ENCODE measurements at regions not wholly inside any gene's neighbourhood (a gene's known extent, or its start where the extent isn't known, plus 50 kb on each side); places are given as distances from the start of the nearest gene placed in this dataset.
"Not testable (repeated sequence)": the region's sequence is repeated elsewhere in the genome, so short reads cannot be mapped to it uniquely, and the experiment has no call there.

- H3K9me3 ChIP-seq (ENCODE audit: control insufficient read depth, low read depth, low read length), result no peaks in the 10 kb centered on the region
- H3K9ac ChIP-seq (ENCODE audit: control insufficient read depth, extremely low read depth, insufficient read depth, low read length), result peak overlapping the region; percentile 37
- no peak overlapping the region for H3K4me2 ChIP-seq (ENCODE audit: control insufficient read depth, extremely low read depth, insufficient read depth, low read depth, low read length)
- dilution Hi-C loops (cut with MboI; ENCODE audit: extremely low pct_ligation_motif_present, low sequenced_read_pairs), result no loop called here
- TF ChIP-seq CTCF (optimal IDR thresholded peaks at IDR 0.05 in 1 of 3, IDR thresholded peaks at IDR 0.05 in 1 of 3, conservative IDR thresholded peaks at IDR 0.05 in 1 of 3; ENCODE audit: extremely low read depth in 1 of 3, insufficient read depth in 2 of 3, low read length in 3 of 3) (no peak), EZH2 (IDR thresholded peaks at IDR 0.05; ENCODE audit: low read length) (no peak)
- no peak overlapping the region for H3K4me3 ChIP-seq (ENCODE audit: control insufficient read depth in 2 of 3, extremely low read depth in 1 of 3, insufficient read depth in 2 of 3, low read depth in 1 of 3, low read length in 3 of 3)
- H3K36me3 ChIP-seq (ENCODE audit: control insufficient read depth in 2 of 2, extremely low read depth in 1 of 2, insufficient read depth in 2 of 2, low read length in 2 of 2), result no peaks in the 10 kb centered on the region
- H3K27ac ChIP-seq (ENCODE audit: control insufficient read depth, insufficient read depth, low read length), result peak overlapping the region; percentile 31
- H3K79me2 ChIP-seq (ENCODE audit: control insufficient read depth, insufficient read depth, low read length), result no peaks in the 10 kb centered on the region
- H2AFZ ChIP-seq (ENCODE audit: control insufficient read depth, low read length), result no peak overlapping the region
- FAIRE-seq (no peak), DNase-seq (ENCODE audit: low read depth, low spot score) (no peak)
- H3K27me3 ChIP-seq (ENCODE audit: control insufficient read depth, extremely low read depth, insufficient read depth, low read length), result peaks cover 5% of the 10 kb centered on the region
- peaks cover 13% of the 10 kb centered on the region for H3K4me1 ChIP-seq (ENCODE audit: control insufficient read depth, extremely low read depth, insufficient read depth, low read length)
- no peaks in the 10 kb centered on the region for H3K9me1 ChIP-seq (ENCODE audit: control insufficient read depth, extremely low read depth, insufficient read depth, low read length)
- H4K20me1 ChIP-seq (ENCODE audit: control insufficient read depth, extremely low read depth, insufficient read depth, low read length), result no peaks in the 10 kb centered on the region
Observed at GRCh38 chr1:29800120-29800519, 563.8 kb downstream of the PTPRU start.

- TF ChIP-seq EZH2 (IDR thresholded peaks at IDR 0.05; ENCODE audit: low read length) (no peak), CTCF (optimal IDR thresholded peaks at IDR 0.05 in 1 of 3, IDR thresholded peaks at IDR 0.05 in 1 of 3, conservative IDR thresholded peaks at IDR 0.05 in 1 of 3; ENCODE audit: extremely low read depth in 1 of 3, insufficient read depth in 2 of 3, low read length in 3 of 3) (no peak)
- H3K27me3 ChIP-seq (ENCODE audit: control insufficient read depth, extremely low read depth, insufficient read depth, low read length), result peaks cover 5% of the 10 kb centered on the region
- dilution Hi-C loops (cut with MboI; ENCODE audit: extremely low pct_ligation_motif_present, low sequenced_read_pairs), result no loop called here
- no peaks in the 10 kb centered on the region for H3K36me3 ChIP-seq (ENCODE audit: control insufficient read depth in 2 of 2, extremely low read depth in 1 of 2, insufficient read depth in 2 of 2, low read length in 2 of 2)
- H3K9me3 ChIP-seq (ENCODE audit: control insufficient read depth, low read depth, low read length), result no peaks in the 10 kb centered on the region
- H4K20me1 ChIP-seq (ENCODE audit: control insufficient read depth, extremely low read depth, insufficient read depth, low read length), result no peaks in the 10 kb centered on the region
- H2AFZ ChIP-seq (ENCODE audit: control insufficient read depth, low read length), result no peak overlapping the region
- no peak overlapping the region for H3K4me2 ChIP-seq (ENCODE audit: control insufficient read depth, extremely low read depth, insufficient read depth, low read depth, low read length)
- peaks cover 13% of the 10 kb centered on the region for H3K4me1 ChIP-seq (ENCODE audit: control insufficient read depth, extremely low read depth, insufficient read depth, low read length)
- H3K9ac ChIP-seq (ENCODE audit: control insufficient read depth, extremely low read depth, insufficient read depth, low read length), result no peak overlapping the region
- H3K27ac ChIP-seq (ENCODE audit: control insufficient read depth, insufficient read depth, low read length), result no peak overlapping the region
- no peaks in the 10 kb centered on the region for H3K9me1 ChIP-seq (ENCODE audit: control insufficient read depth, extremely low read depth, insufficient read depth, low read length)
- DNase-seq (ENCODE audit: low read depth, low spot score) (peak; percentile 53), FAIRE-seq (peak; percentile 32)
- H3K4me3 ChIP-seq (ENCODE audit: control insufficient read depth in 2 of 3, extremely low read depth in 1 of 3, insufficient read depth in 2 of 3, low read depth in 1 of 3, low read length in 3 of 3), result no peak overlapping the region
- H3K79me2 ChIP-seq (ENCODE audit: control insufficient read depth, insufficient read depth, low read length), result no peaks in the 10 kb centered on the region
Observed at GRCh38 chr1:29798699-29799566, 562.6 kb downstream of the PTPRU start.

DNA sequence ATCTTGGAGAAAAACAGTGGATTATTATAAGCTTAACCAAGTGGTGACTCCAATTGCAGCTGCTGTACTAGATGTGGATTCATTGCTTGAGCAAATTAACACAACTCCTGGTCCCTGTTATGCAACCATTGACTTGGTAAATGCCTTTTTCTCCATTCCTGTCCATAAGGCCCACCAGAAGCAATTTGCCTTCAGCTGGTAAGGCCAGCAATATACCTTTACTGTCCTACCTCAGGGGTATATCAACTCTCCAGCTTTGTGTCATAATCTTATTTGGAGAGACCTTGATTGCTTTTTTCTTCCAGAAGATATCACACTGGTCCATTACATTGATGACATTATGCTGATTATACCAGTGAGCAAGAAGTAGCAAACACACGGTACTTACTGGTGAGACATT lies 560.8 kb downstream of the PTPRU start:
- H3K9me1 ChIP-seq (ENCODE audit: control insufficient read depth, extremely low read depth, insufficient read depth, low read length); H4K20me1 ChIP-seq (ENCODE audit: control insufficient read depth, extremely low read depth, insufficient read depth, low read length); H3K4me2 ChIP-seq (ENCODE audit: control insufficient read depth, extremely low read depth, insufficient read depth, low read depth, low read length); H3K9ac ChIP-seq (ENCODE audit: control insufficient read depth, extremely low read depth, insufficient read depth, low read length); H3K27me3 ChIP-seq (ENCODE audit: control insufficient read depth, extremely low read depth, insufficient read depth, low read length); H3K4me3 ChIP-seq (ENCODE audit: control insufficient read depth in 2 of 3, extremely low read depth in 1 of 3, insufficient read depth in 2 of 3, low read depth in 1 of 3, low read length in 3 of 3); FAIRE-seq; DNase-seq (ENCODE audit: low read depth, low spot score); dilution Hi-C loops (cut with MboI; ENCODE audit: extremely low pct_ligation_motif_present, low sequenced_read_pairs); H3K36me3 ChIP-seq (ENCODE audit: control insufficient read depth in 2 of 2, extremely low read depth in 1 of 2, insufficient read depth in 2 of 2, low read length in 2 of 2); H3K27ac ChIP-seq (ENCODE audit: control insufficient read depth, insufficient read depth, low read length); H3K9me3 ChIP-seq (ENCODE audit: control insufficient read depth, low read depth, low read length); H2AFZ ChIP-seq (ENCODE audit: control insufficient read depth, low read length); H3K79me2 ChIP-seq (ENCODE audit: control insufficient read depth, insufficient read depth, low read length): not testable (repeated sequence)
- H3K4me1 ChIP-seq (ENCODE audit: control insufficient read depth, extremely low read depth, insufficient read depth, low read length), result peaks cover 13% of the 10 kb centered on the region

DNA sequence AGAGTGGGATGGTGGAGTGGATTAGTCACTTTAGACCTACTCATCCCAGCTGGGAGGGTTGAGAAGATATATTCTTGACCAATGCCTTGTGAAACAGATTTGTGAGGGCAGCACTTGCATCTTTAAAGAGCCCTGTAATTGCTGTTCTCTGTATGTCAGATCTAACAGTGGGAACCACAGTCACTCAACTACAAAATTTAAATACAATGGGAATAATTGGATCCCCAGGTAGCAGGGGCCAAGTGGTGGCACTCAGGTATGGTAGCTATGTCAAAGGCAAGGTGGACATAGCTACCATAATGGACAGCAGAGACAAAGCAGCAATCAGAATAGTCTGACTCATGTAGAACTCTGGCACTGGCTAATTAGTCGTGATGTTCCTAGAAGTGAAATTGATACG lies 559.6 kb downstream of the PTPRU start:
- DNase-seq (ENCODE audit: low read depth, low spot score); H3K9me1 ChIP-seq (ENCODE audit: control insufficient read depth, extremely low read depth, insufficient read depth, low read length); dilution Hi-C loops (cut with MboI; ENCODE audit: extremely low pct_ligation_motif_present, low sequenced_read_pairs); H4K20me1 ChIP-seq (ENCODE audit: control insufficient read depth, extremely low read depth, insufficient read depth, low read length); H3K9ac ChIP-seq (ENCODE audit: control insufficient read depth, extremely low read depth, insufficient read depth, low read length); H3K36me3 ChIP-seq (ENCODE audit: control insufficient read depth in 2 of 2, extremely low read depth in 1 of 2, insufficient read depth in 2 of 2, low read length in 2 of 2); FAIRE-seq; H3K9me3 ChIP-seq (ENCODE audit: control insufficient read depth, low read depth, low read length); H3K27ac ChIP-seq (ENCODE audit: control insufficient read depth, insufficient read depth, low read length); H2AFZ ChIP-seq (ENCODE audit: control insufficient read depth, low read length); H3K4me3 ChIP-seq (ENCODE audit: control insufficient read depth in 2 of 3, extremely low read depth in 1 of 3, insufficient read depth in 2 of 3, low read depth in 1 of 3, low read length in 3 of 3); H3K79me2 ChIP-seq (ENCODE audit: control insufficient read depth, insufficient read depth, low read length); H3K27me3 ChIP-seq (ENCODE audit: control insufficient read depth, extremely low read depth, insufficient read depth, low read length); H3K4me2 ChIP-seq (ENCODE audit: control insufficient read depth, extremely low read depth, insufficient read depth, low read depth, low read length): not testable (repeated sequence)
- H3K4me1 ChIP-seq (ENCODE audit: control insufficient read depth, extremely low read depth, insufficient read depth, low read length), result peaks cover 13% of the 10 kb centered on the region

Data from keratinocyte (primary cell).